Cardiac muscle cell (in vitro differentiated cells and primary cell): ENCODE measurements at regions not wholly inside any gene's neighbourhood (a gene's known extent, or its start where the extent isn't known, plus 50 kb on each side); places are given as distances from the start of the nearest gene placed in this dataset.

Source experiments
- DNase-seq, 2 donors: peaks; one replicate each; pipeline versions ENCODE4 v3.0.0 to v3.0.0-alpha.2; 2010 to 2017; ENCODE audit warnings: low read depth in 1 of 2, low spot score in 1 of 2
- H3K27ac ChIP-seq: fragments of 200-600 bp; sonication (generic); 2 replicates; pipeline ENCODE4 v1.5.1; 2016
- H3K27me3 ChIP-seq: fragments of 200-600 bp; sonication (generic); 2 replicates; pipeline ENCODE4 v1.6.0; 2016; ENCODE audit warnings: control low read depth
- H3K36me3 ChIP-seq: fragments of 200-600 bp; sonication (generic); 2 replicates; pipeline ENCODE4 v1.5.1; 2016; ENCODE audit warnings: control low read depth
- H3K4me1 ChIP-seq: fragments of 200-600 bp; sonication (generic); 2 replicates; pipeline ENCODE4 v1.8.1; 2017; ENCODE audit warnings: low read depth, mild to moderate bottlenecking, mixed run types
- H3K4me3 ChIP-seq: fragments of 200-600 bp; sonication (generic); 2 replicates; pipeline ENCODE4 v1.5.1; 2016; ENCODE audit warnings: mild to moderate bottlenecking
- H3K9me3 ChIP-seq: fragments of 200-600 bp; sonication (generic); 2 replicates; pipeline ENCODE4 v1.5.1; 2017; ENCODE audit warnings: low read depth, mild to moderate bottlenecking, control low read depth
- TF ChIP-seq, protein P1 (sequence below): IDR thresholded peaks from 2 replicates; pipeline ENCODE4 v1.5.1; 2012; ENCODE audit warnings: low read depth, mild to moderate bottlenecking, low read length

DNA sequence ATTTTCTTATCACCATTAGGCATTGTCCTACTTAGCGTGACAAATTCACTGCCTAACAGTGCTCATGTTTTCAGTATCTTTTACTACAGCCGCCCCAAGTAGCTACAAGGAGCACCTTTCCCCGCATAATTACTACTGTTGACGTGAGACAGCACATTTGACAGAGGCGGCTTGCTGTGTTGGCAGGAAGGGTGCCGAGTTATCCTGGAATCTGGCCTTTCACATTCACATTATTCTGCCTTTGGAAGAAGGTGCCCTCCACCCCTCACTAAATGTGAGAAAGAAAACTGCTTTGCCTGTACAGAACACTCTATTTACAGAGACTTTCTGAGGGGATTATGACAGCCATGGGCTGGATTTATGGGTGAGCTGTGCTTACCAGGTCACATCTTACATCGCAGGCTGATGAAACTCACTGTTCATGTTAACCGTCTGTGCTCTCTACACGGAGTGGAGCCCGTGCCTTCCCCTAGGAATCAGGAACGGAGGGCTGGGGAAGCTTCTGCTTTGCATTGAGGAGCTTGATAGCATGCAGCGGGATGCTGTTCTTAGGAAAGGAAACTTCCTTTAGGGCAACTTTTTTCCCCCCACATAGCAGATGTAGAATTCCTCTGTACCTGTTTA is 148.0 kb upstream of the ZRANB2 start:
- H3K4me1 ChIP-seq, result peaks cover 4% of the 10 kb centered on the region
- H3K27me3 ChIP-seq, result no peaks in the 10 kb centered on the region
- H3K9me3 ChIP-seq, result no peaks in the 10 kb centered on the region
- no peak overlapping the region for H3K27ac ChIP-seq
- TF ChIP-seq, protein P1, sequence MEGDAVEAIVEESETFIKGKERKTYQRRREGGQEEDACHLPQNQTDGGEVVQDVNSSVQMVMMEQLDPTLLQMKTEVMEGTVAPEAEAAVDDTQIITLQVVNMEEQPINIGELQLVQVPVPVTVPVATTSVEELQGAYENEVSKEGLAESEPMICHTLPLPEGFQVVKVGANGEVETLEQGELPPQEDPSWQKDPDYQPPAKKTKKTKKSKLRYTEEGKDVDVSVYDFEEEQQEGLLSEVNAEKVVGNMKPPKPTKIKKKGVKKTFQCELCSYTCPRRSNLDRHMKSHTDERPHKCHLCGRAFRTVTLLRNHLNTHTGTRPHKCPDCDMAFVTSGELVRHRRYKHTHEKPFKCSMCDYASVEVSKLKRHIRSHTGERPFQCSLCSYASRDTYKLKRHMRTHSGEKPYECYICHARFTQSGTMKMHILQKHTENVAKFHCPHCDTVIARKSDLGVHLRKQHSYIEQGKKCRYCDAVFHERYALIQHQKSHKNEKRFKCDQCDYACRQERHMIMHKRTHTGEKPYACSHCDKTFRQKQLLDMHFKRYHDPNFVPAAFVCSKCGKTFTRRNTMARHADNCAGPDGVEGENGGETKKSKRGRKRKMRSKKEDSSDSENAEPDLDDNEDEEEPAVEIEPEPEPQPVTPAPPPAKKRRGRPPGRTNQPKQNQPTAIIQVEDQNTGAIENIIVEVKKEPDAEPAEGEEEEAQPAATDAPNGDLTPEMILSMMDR, result no peak
- H3K4me3 ChIP-seq, result no peak overlapping the region
- peak in 1 of 2 donors; percentile 34 for DNase-seq
- no peaks in the 10 kb centered on the region for H3K36me3 ChIP-seq

- TF ChIP-seq, protein P1, result no peak
Observed at GRCh38 chr1:71228241-71228640, 147.4 kb upstream of the ZRANB2 start.

DNA sequence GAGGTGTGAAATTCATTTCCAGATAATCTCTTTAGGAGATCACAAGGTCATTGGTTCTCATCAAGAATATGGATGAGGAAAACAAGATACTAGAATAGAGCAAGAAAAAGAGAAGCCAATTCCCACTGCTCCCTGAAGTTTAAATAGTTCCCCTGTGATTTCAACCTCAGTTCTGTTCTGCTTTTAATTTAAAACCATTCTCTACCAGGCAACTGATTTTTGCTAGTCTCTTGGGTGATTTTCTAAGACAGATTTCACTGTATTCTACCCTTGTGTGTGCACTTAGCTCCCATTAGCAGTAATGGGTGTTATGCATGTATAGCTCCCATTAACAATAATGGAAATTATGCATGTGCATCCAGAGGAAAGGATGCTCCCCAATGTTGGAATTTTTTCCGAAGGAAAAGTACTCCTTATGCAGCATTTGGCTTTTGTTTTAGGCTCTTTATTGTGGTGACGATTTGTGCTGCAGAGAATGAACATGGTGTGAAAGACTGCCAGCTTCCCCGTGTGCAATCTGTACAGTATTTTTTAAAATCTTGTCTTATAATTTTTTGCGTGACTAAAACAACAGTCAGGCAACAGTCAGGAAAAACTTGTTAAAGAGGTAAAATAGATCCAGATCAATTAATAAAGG is 144.0 kb upstream of the ZRANB2 start:
- H3K27me3 ChIP-seq, result peaks cover 2% of the 10 kb centered on the region
- no peak overlapping the region for H3K4me3 ChIP-seq
- H3K9me3 ChIP-seq, result no peaks in the 10 kb centered on the region
- H3K27ac ChIP-seq, result no peak overlapping the region
- TF ChIP-seq, protein P1, result no peak
- DNase-seq, result no peak
- peaks cover 4% of the 10 kb centered on the region for H3K4me1 ChIP-seq
- H3K36me3 ChIP-seq, result no peaks in the 10 kb centered on the region

More at GRCh38 chr1:71228241-71228640, 147.4 kb upstream of the ZRANB2 start:
- no peaks in the 10 kb centered on the region for H3K36me3 ChIP-seq
- H3K27me3 ChIP-seq, result peaks cover 2% of the 10 kb centered on the region
- H3K27ac ChIP-seq, result no peak overlapping the region
- H3K4me3 ChIP-seq, result no peak overlapping the region
- H3K9me3 ChIP-seq, result no peaks in the 10 kb centered on the region
- no peak for DNase-seq
- H3K4me1 ChIP-seq, result peaks cover 4% of the 10 kb centered on the region

- Histone ChIP-seq H3K27me3 (peaks cover 2% of the 10 kb centered on the region), H3K27ac (no peak overlapping the region), H3K4me1 (peaks cover 2% of the 10 kb centered on the region), H3K4me3 (no peak overlapping the region), H3K9me3 (no peaks in the 10 kb centered on the region), H3K36me3 (no peaks in the 10 kb centered on the region)
- no peak for DNase-seq
- TF ChIP-seq, protein P1, result no peak
Observed at GRCh38 chr1:71223641-71224340, 143.0 kb upstream of the ZRANB2 start.

DNA sequence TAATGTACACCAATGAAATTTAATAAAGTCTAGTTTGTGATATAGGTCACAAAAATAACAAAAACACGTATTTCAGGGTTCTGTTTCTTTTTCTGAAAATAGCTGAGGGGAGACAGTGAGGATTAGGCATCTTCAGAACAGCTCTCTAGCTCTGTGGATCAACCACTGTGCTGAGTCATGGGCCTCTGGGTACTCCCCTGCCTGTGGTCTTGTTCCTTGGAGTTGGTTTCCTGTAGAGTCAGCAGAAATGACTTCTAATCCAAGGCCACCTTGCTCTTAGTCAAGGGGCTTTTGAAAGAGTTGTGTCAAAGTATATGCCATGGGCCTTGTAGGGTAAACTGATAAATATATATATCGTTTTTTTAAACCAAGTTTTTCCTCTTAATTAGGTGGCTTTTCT is 141.8 kb upstream of the ZRANB2 start:
- H3K4me1 ChIP-seq, result no peaks in the 10 kb centered on the region
- H3K36me3 ChIP-seq, result no peaks in the 10 kb centered on the region
- no peak overlapping the region for H3K27ac ChIP-seq
- TF ChIP-seq, protein P1, result no peak
- no peak overlapping the region for H3K4me3 ChIP-seq
- DNase-seq, result peak in 1 of 2 donors; percentile 6
- H3K27me3 ChIP-seq, result peaks cover 2% of the 10 kb centered on the region
- H3K9me3 ChIP-seq, result no peaks in the 10 kb centered on the region
